HG03432 (cell line): ENCODE measurements at regions not wholly inside any gene's neighbourhood (a gene's known extent, or its start where the extent isn't known, plus 50 kb on each side); places are given as distances from the start of the nearest gene placed in this dataset.

ENCODE experiments used
- ATAC-seq: cut with Tn5 transposase; IDR thresholded peaks from one replicate; pipeline ENCODE4 v1.9.1; 2021; ENCODE audit warnings: mild to moderate bottlenecking, moderate library complexity; ENCODE audit not compliant: unreplicated experiment

GRCh38 chr6:71584712-71585436 lies 296.3 kb downstream of the OGFRL1 start:
- no peak for ATAC-seq

- ATAC-seq: no peak
These were observed 296.9 kb downstream of the OGFRL1 start for GRCh38 chr6:71585472-71585871.

GRCh38 chr6:71588490-71588889 lies 297.9 kb upstream of the RIMS1 start:
- no peak for ATAC-seq

- ATAC-seq: no peak
These were observed 297.1 kb upstream of the RIMS1 start for GRCh38 chr6:71589254-71589653.

- no peak for ATAC-seq
These were observed 293.7 kb upstream of the RIMS1 start for GRCh38 chr6:71592643-71593042.

- ATAC-seq: no peak
These were observed 287.0 kb upstream of the RIMS1 start for GRCh38 chr6:71599359-71599758.

GRCh38 chr6:71602385-71603007 lies 283.9 kb upstream of the RIMS1 start:
- no peak for ATAC-seq

- no peak for ATAC-seq
These were observed 283.3 kb upstream of the RIMS1 start for GRCh38 chr6:71603021-71603420.

GRCh38 chr6:71608646-71609045 lies 277.7 kb upstream of the RIMS1 start:
- no peak for ATAC-seq

- no peak for ATAC-seq
These were observed 266.5 kb upstream of the RIMS1 start for GRCh38 chr6:71619836-71620235.

GRCh38 chr6:71621918-71622519 lies 264.3 kb upstream of the RIMS1 start:
- no peak for ATAC-seq

GRCh38 chr6:71642120-71642519 lies 244.2 kb upstream of the RIMS1 start:
- no peak for ATAC-seq

GRCh38 chr6:71642793-71643192 lies 243.6 kb upstream of the RIMS1 start:
- no peak for ATAC-seq

- no peak for ATAC-seq
These were observed 241.1 kb upstream of the RIMS1 start for GRCh38 chr6:71645299-71645698.

- ATAC-seq: no peak
These were observed 236.4 kb upstream of the RIMS1 start for GRCh38 chr6:71649915-71650314.

- ATAC-seq: no peak
These were observed 234.7 kb upstream of the RIMS1 start for GRCh38 chr6:71651636-71652035.

- no peak for ATAC-seq
These were observed 230.2 kb upstream of the RIMS1 start for GRCh38 chr6:71656121-71656520.

- ATAC-seq: no peak
These were observed 220.4 kb upstream of the RIMS1 start for GRCh38 chr6:71665931-71666330.

GRCh38 chr6:71672876-71673275 lies 213.5 kb upstream of the RIMS1 start:
- ATAC-seq: no peak

GRCh38 chr6:71675386-71675785 lies 211.0 kb upstream of the RIMS1 start:
- no peak for ATAC-seq

- ATAC-seq: no peak
These were observed 210.1 kb upstream of the RIMS1 start for GRCh38 chr6:71676298-71676697.

GRCh38 chr6:71678091-71678490 lies 208.3 kb upstream of the RIMS1 start:
- ATAC-seq: no peak
